HepG2 (cell line): ENCODE measurements at regions not wholly inside any gene's neighbourhood (a gene's known extent, or its start where the extent isn't known, plus 50 kb on each side); places are given as distances from the start of the nearest gene placed in this dataset.

Source experiments
- ATAC-seq: fragments of 200-7000 bp; cut with Tn5 transposase; 3 replicates; pipeline ENCODE4 v1.9.1; 2020; ENCODE audit warnings: mild to moderate bottlenecking, moderate library complexity
- BruUV-seq: library from RNA; stranded (reverse); fragments of 400-500 nt; replicated peaks from 2 replicates; lab custom pipeline; 2021; lab: Mats Ljungman, UMichigan
- CTCF ChIA-PET: fragments of 300-600 bp; formaldehyde crosslinking; extraction: SDS; loops from one replicate; lab custom pipeline; 2021; ENCODE audit warnings: low total read pairs, inconsistent platforms, low intra/inter-chr PET ratio; lab: Yijun Ruan, JAX
- POLR2A ChIA-PET: fragments of 350-600 bp; sonication (Branson Sonifier 250); formaldehyde crosslinking; loops from one replicate; lab custom pipeline; 2020; ENCODE audit warnings: antibody characterized with exemption, inconsistent platforms; lab: Yijun Ruan, JAX
- DNase-seq: peaks from one replicate; pipeline ENCODE4 v3.0.0-alpha.2; 2015; ENCODE audit warnings: low spot score
- FAIRE-seq: peaks from 3 replicates; lab custom pipeline; 2011; peaks lifted over from hg19 to GRCh38; lab: Jason Lieb, UNC
- H2AFZ ChIP-seq: one replicate; pipeline ENCODE4 v1.6.1; 2011; ENCODE audit warnings: low read length, inconsistent platforms
- H3K27ac ChIP-seq: fragments of 300-600 bp; 3 replicates; pipeline ENCODE4 v1.8.0; 2011; ENCODE audit warnings: mixed run types, mild to moderate bottlenecking, mixed read lengths, low read length, inconsistent platforms; ENCODE audit not compliant: insufficient read depth; ENCODE audit errors: extremely low read length
- H3K27me3 ChIP-seq, 2 experiments: fragments of 200-600 bp in 1 of 2; 2 replicates in 1 of 2; 3 replicates in 1 of 2; pipeline versions ENCODE4 v1.6.0 to v1.8.0; 2011; ENCODE audit warnings: low read length in 2 of 2, mild to moderate bottlenecking in 2 of 2, moderate library complexity in 2 of 2, inconsistent platforms in 1 of 2; ENCODE audit not compliant: insufficient read depth in 2 of 2, control insufficient read depth in 1 of 2
- H3K36me3 ChIP-seq, 2 experiments: fragments of 200-600 bp in 1 of 2; replicated peaks in 1 of 2; 2 replicates in 1 of 2; 3 replicates in 1 of 2; pipeline versions ENCODE4 v1.5.1 to v1.8.0; 2011; ENCODE audit warnings: low read length in 2 of 2, inconsistent platforms in 1 of 2; ENCODE audit not compliant: insufficient read depth in 2 of 2, control insufficient read depth in 1 of 2
- H3K4me1 ChIP-seq: 2 replicates; pipeline ENCODE4 v1.5.1; 2012; ENCODE audit warnings: low read length, inconsistent platforms; ENCODE audit not compliant: insufficient read depth
- H3K4me2 ChIP-seq: 2 replicates; pipeline ENCODE4 v1.6.0; 2011; ENCODE audit warnings: low read depth, low read length, inconsistent platforms
- H3K4me3 ChIP-seq, 3 experiments: fragments of 200-600 bp in 1 of 3; sonication (generic), shearing (Covaris generic) in 1 of 3; replicated peaks in 1 of 3; 2 replicates each; pipeline ENCODE4 v1.5.1; 2011 to 2016; ENCODE audit warnings: low read length in 3 of 3, inconsistent platforms in 2 of 3, low read depth in 2 of 3, mild to moderate bottlenecking in 2 of 3, control low read depth in 1 of 3, mixed read lengths in 1 of 3; ENCODE audit not compliant: insufficient read depth in 1 of 3
- H3K79me2 ChIP-seq: one replicate; pipeline ENCODE4 v1.6.1; 2011; ENCODE audit warnings: low read length, inconsistent platforms; ENCODE audit not compliant: insufficient read depth
- H3K9ac ChIP-seq: 2 replicates; pipeline ENCODE4 v1.6.0; 2011; ENCODE audit warnings: mild to moderate bottlenecking, low read depth, low read length, inconsistent platforms; ENCODE audit not compliant: insufficient read depth
- H3K9me3 ChIP-seq: 2 replicates; pipeline ENCODE4 v1.5.1; 2012; ENCODE audit warnings: mild to moderate bottlenecking, low read length
- H4K20me1 ChIP-seq: 2 replicates; pipeline ENCODE4 v1.6.0; 2011; ENCODE audit warnings: inconsistent platforms, mild to moderate bottlenecking, low read length, moderate library complexity; ENCODE audit not compliant: insufficient read depth
- AHR ChIP-seq: IDR thresholded peaks from 2 replicates; pipeline ENCODE4 v1.6.1; 2018; ENCODE audit warnings: missing genetic modification reagents, missing compliant biosample characterization
- CCAR2 ChIP-seq: fragments of 200-400 bp; formaldehyde crosslinking; optimal IDR thresholded peaks from 2 replicates; pipeline ENCODE3; 2018; ENCODE audit warnings: low read depth, mild to moderate bottlenecking, low read length, moderate library complexity
- CSRNP1 ChIP-seq: sonication (generic); formaldehyde crosslinking; IDR thresholded peaks from 2 replicates; pipeline ENCODE4 v1.8.1; 2023; ENCODE audit warnings: mild to moderate bottlenecking, missing genetic modification reagents
- E2F1 ChIP-seq: sonication (generic); formaldehyde crosslinking; IDR thresholded peaks from 2 replicates; pipeline ENCODE4 v1.5.0; 2020; ENCODE audit warnings: missing genetic modification reagents
- FOXP1 ChIP-seq, 2 experiments: fragments of 450-650 bp in 1 of 2; IDR thresholded peaks; 2 replicates each; pipeline ENCODE4 v1.6.1; 2017 to 2018; ENCODE audit warnings: antibody characterized with exemption in 1 of 2
- HMGA1 ChIP-seq: sonication (generic); formaldehyde crosslinking; conservative IDR thresholded peaks from 2 replicates; pipeline ENCODE4 v1.4.0; 2020; ENCODE audit warnings: missing genetic modification reagents
- HOXA3 ChIP-seq: sonication (generic); formaldehyde crosslinking; IDR thresholded peaks from 2 replicates; pipeline ENCODE4 v1.5.0; 2020; ENCODE audit warnings: missing genetic modification reagents
- KMT2A ChIP-seq: sonication (generic); formaldehyde crosslinking; IDR thresholded peaks from 2 replicates; pipeline ENCODE4 v1.4.0; 2020; ENCODE audit warnings: missing genetic modification reagents
- NFKBIZ ChIP-seq: IDR thresholded peaks from 2 replicates; pipeline ENCODE4 v1.6.1; 2018; ENCODE audit warnings: missing genetic modification reagents, missing compliant biosample characterization
- RFXANK ChIP-seq: IDR thresholded peaks from 2 replicates; pipeline ENCODE4 v1.6.1; 2016
- RFXAP ChIP-seq: sonication (generic); formaldehyde crosslinking; IDR thresholded peaks from 2 replicates; pipeline ENCODE4 v1.4.0; 2020; ENCODE audit warnings: missing genetic modification reagents, borderline replicate concordance
- SNAI1 ChIP-seq: sonication (generic); formaldehyde crosslinking; IDR thresholded peaks from 2 replicates; pipeline ENCODE4 v1.5.0; 2020; ENCODE audit warnings: mild to moderate bottlenecking, missing genetic modification reagents, borderline replicate concordance
- TARDBP ChIP-seq: sonication (generic); formaldehyde crosslinking; IDR thresholded peaks from 2 replicates; pipeline ENCODE4 v1.8.0; 2022; ENCODE audit warnings: mild to moderate bottlenecking, missing genetic modification reagents
- TBX2 ChIP-seq: sonication (generic); formaldehyde crosslinking; IDR thresholded peaks from 2 replicates; pipeline ENCODE4 v1.5.0; 2020; ENCODE audit warnings: missing genetic modification reagents, mild to moderate bottlenecking, borderline replicate concordance
- ZNF629 ChIP-seq: sonication (generic); formaldehyde crosslinking; conservative IDR thresholded peaks from 2 replicates; pipeline ENCODE4 v1.5.0; 2020; ENCODE audit warnings: missing genetic modification reagents
- WGBS: methylation state at CpG from one replicate; pipeline ENCODE4 v1.1.6; 2017; ENCODE audit warnings: low lambda C conversion rate; 5-methylcytosine and 5-hydroxymethylcytosine counted together
- in situ Hi-C: cut with HindIII; loops from 2 replicates; pipeline ENCODE4 v1.10.0; 2017; ENCODE audit warnings: low pct_unique_long_range_greater_than_20kb; ENCODE audit not compliant: extremely low pct_ligation_motif_present
- intact Hi-C: fragments of 100-400 bp; cut with micrococcal nuclease; formaldehyde crosslinking; loops from one replicate; pipeline ENCODE4 v1.10.0; 2022; ENCODE audit not compliant: unreplicated experiment
- TF ChIP-seq, protein P1 (sequence below), 2 experiments: sonication (generic) in 1 of 2; formaldehyde crosslinking in 1 of 2; IDR thresholded peaks; 2 replicates each; pipeline versions ENCODE4 v1.5.1 to v1.6.1; 2011 to 2020; ENCODE audit warnings: borderline replicate concordance in 1 of 2, low read depth in 1 of 2, low read length in 1 of 2, mild to moderate bottlenecking in 1 of 2, missing genetic modification reagents in 1 of 2, moderate library complexity in 1 of 2

GRCh38 chrX:20362268-20363267 lies 95.9 kb upstream of the RPS6KA3 start:
- POLR2A ChIA-PET, result interaction anchor here (0.8 to 3.4 kb wide), 27 partner anchors 9 to 221 kb away, joined by 3 to 45 read pairs (median 6); partner anchors contain the start of genes EIF1AX and RPS6KA3
- Histone ChIP-seq H3K4me3 (peak overlapping the region; percentile 43 to 64 (median 45)), H2AFZ (no peak overlapping the region), H3K36me3 (no peaks in the 10 kb centered on the region), H3K9ac (peak overlapping the region; percentile 86), H4K20me1 (no peaks in the 10 kb centered on the region), H3K4me2 (peak overlapping the region; percentile 84), H3K27ac (peak overlapping the region; percentile 98), H3K9me3 (no peaks in the 10 kb centered on the region), H3K27me3 (no peaks in the 10 kb centered on the region), H3K79me2 (no peaks in the 10 kb centered on the region), H3K4me1 (peaks cover 51% of the 10 kb centered on the region)
- intact Hi-C loops (loop anchor here (1.0 to 2.0 kb wide), 5 partner anchors 16 to 109 kb away; no protein-coding TSS in a partner anchor), in situ Hi-C loops (loop anchor here (10.0 kb wide), 1 partner anchor 98 kb away; the partner anchor contains the start of gene RPS6KA3)
- WGBS, result under 1% methylated on average over 15 of the region's 19 CpGs
- ATAC-seq (peak; percentile 90), DNase-seq (peak; percentile 93), FAIRE-seq (peak; percentile 18)
- CTCF ChIA-PET, result no interaction called here
- TSS peak; percentile 94 for BruUV-seq
- TF ChIP-seq SNAI1 (CRISPR knock-in tag) (no peak), TARDBP (CRISPR knock-in tag) (peak; percentile 55; the same call in 1 of the 2 replicates), ZNF629 (CRISPR knock-in tag) (no peak), KMT2A (CRISPR knock-in tag) (no peak), AHR (CRISPR knock-in tag) (no peak), RFXAP (no peak), NFKBIZ (no peak), HOXA3 (CRISPR knock-in tag) (no peak; the same call in 1 of the 2 replicates), E2F1 (no peak), HMGA1 (no peak), CSRNP1 (no peak), CCAR2 (no peak), RFXANK (CRISPR knock-in tag) (no peak), TBX2 (CRISPR knock-in tag) (no peak), FOXP1 (IDR thresholded peaks at IDR 0.05) (no peak), FOXP1 (CRISPR knock-in tag; IDR thresholded peaks at IDR 0.05) (no peak)
- TF ChIP-seq, protein P1, sequence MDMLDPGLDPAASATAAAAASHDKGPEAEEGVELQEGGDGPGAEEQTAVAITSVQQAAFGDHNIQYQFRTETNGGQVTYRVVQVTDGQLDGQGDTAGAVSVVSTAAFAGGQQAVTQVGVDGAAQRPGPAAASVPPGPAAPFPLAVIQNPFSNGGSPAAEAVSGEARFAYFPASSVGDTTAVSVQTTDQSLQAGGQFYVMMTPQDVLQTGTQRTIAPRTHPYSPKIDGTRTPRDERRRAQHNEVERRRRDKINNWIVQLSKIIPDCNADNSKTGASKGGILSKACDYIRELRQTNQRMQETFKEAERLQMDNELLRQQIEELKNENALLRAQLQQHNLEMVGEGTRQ (IDR thresholded peaks at IDR 0.05; ENCODE audit: low read depth, low read length), result no peak
- TF ChIP-seq, protein P1 (CRISPR knock-in tag; IDR thresholded peaks at IDR 0.05; ENCODE audit: borderline replicate concordance), result no peak
